Adipocyte (in vitro differentiated cells): ENCODE measurements at regions not wholly inside any gene's neighbourhood (a gene's known extent, or its start where the extent isn't known, plus 50 kb on each side); places are given as distances from the start of the nearest gene placed in this dataset.
"Not testable (repeated sequence)": the region's sequence is repeated elsewhere in the genome, so short reads cannot be mapped to it uniquely, and the experiment has no call there.

Experiments
- DNase-seq: peaks from one replicate; pipeline ENCODE4 v3.0.0-alpha.2; 2015; ENCODE audit warnings: low read depth
- H3K27me3 ChIP-seq: replicated peaks from 2 replicates; pipeline ENCODE4 v1.7.0; 2013; ENCODE audit warnings: mild to moderate bottlenecking, low read length, moderate library complexity; ENCODE audit not compliant: control insufficient read depth, insufficient read depth
- H3K36me3 ChIP-seq: 2 replicates; pipeline ENCODE4 v1.7.0; 2013; ENCODE audit warnings: low read length, mild to moderate bottlenecking, moderate library complexity; ENCODE audit not compliant: control insufficient read depth, insufficient read depth, severe bottlenecking
- H3K4me1 ChIP-seq: 2 replicates; pipeline ENCODE4 v1.7.0; 2013; ENCODE audit warnings: mild to moderate bottlenecking, low read length, moderate library complexity; ENCODE audit not compliant: control insufficient read depth, insufficient read depth
- H3K4me3 ChIP-seq: 2 replicates; pipeline ENCODE4 v1.7.0; 2013; ENCODE audit warnings: mild to moderate bottlenecking, low read length, moderate library complexity
- H3K9ac ChIP-seq: 2 replicates; pipeline ENCODE4 v1.7.0; 2013; ENCODE audit warnings: mild to moderate bottlenecking, low read length, moderate library complexity
- H3K9me3 ChIP-seq: 2 replicates; pipeline ENCODE4 v1.7.0; 2013; ENCODE audit warnings: mild to moderate bottlenecking, low read length, moderate library complexity; ENCODE audit not compliant: control insufficient read depth

GRCh38 chr14:87783071-87783470, 209.9 kb downstream of the GALC start:
- Histone ChIP-seq H3K4me1 (no peaks in the 10 kb centered on the region), H3K27me3 (no peaks in the 10 kb centered on the region), H3K4me3 (no peak overlapping the region), H3K9me3 (no peaks in the 10 kb centered on the region), H3K9ac (no peak overlapping the region), H3K36me3 (no peaks in the 10 kb centered on the region)
- no peak for DNase-seq

GRCh38 chr14:87772854-87773253, 220.1 kb downstream of the GALC start:
- no peak for DNase-seq

GRCh38 chr14:87767567-87767901, 225.4 kb downstream of the GALC start:
- Histone ChIP-seq H3K36me3 (no peaks in the 10 kb centered on the region), H3K27me3 (no peaks in the 10 kb centered on the region), H3K4me1 (no peaks in the 10 kb centered on the region), H3K4me3 (no peak overlapping the region), H3K9ac (no peak overlapping the region), H3K9me3 (peaks cover 5% of the 10 kb centered on the region)
- no peak for DNase-seq

More at GRCh38 chr14:87772854-87773253, 220.1 kb downstream of the GALC start:
- Histone ChIP-seq H3K36me3 (no peaks in the 10 kb centered on the region), H3K4me3 (no peak overlapping the region), H3K9ac (no peak overlapping the region), H3K27me3 (no peaks in the 10 kb centered on the region), H3K9me3 (peaks cover 5% of the 10 kb centered on the region), H3K4me1 (no peaks in the 10 kb centered on the region)

- Histone ChIP-seq H3K27me3 (no peaks in the 10 kb centered on the region), H3K36me3 (no peaks in the 10 kb centered on the region), H3K4me3 (no peak overlapping the region), H3K4me1 (no peaks in the 10 kb centered on the region), H3K9ac (no peak overlapping the region), H3K9me3 (no peaks in the 10 kb centered on the region)
- no peak for DNase-seq
These were observed 234.1 kb downstream of the GALC start for GRCh38 chr14:87758876-87759275.

GRCh38 chr14:87756661-87757060, 236.3 kb downstream of the GALC start:
- DNase-seq, result no peak
- Histone ChIP-seq H3K27me3 (no peaks in the 10 kb centered on the region), H3K4me3 (no peak overlapping the region), H3K9ac (no peak overlapping the region), H3K36me3 (no peaks in the 10 kb centered on the region), H3K9me3 (no peaks in the 10 kb centered on the region), H3K4me1 (no peaks in the 10 kb centered on the region)

- Histone ChIP-seq H3K36me3 (no peaks in the 10 kb centered on the region), H3K9me3 (no peaks in the 10 kb centered on the region), H3K4me3 (no peak overlapping the region), H3K4me1 (no peaks in the 10 kb centered on the region), H3K27me3 (no peaks in the 10 kb centered on the region), H3K9ac (no peak overlapping the region)
- no peak for DNase-seq
These were observed 238.3 kb downstream of the GALC start for GRCh38 chr14:87754520-87755223.

- DNase-seq, result no peak
- Histone ChIP-seq H3K36me3 (no peaks in the 10 kb centered on the region), H3K27me3 (no peaks in the 10 kb centered on the region)
These were observed 244.4 kb downstream of the GALC start for GRCh38 chr14:87748558-87748957.

GRCh38 chr14:87745507-87746118, 247.4 kb downstream of the GALC start:
- DNase-seq, result peak; percentile 11
- no peak overlapping the region for H3K4me3 ChIP-seq
- H3K9ac ChIP-seq, result no peak overlapping the region
- no peaks in the 10 kb centered on the region for H3K36me3 ChIP-seq
- no peaks in the 10 kb centered on the region for H3K27me3 ChIP-seq
- H3K9me3 ChIP-seq, result peaks cover 5% of the 10 kb centered on the region
- H3K4me1 ChIP-seq, result no peaks in the 10 kb centered on the region

More at GRCh38 chr14:87748558-87748957, 244.4 kb downstream of the GALC start:
- no peaks in the 10 kb centered on the region for H3K9me3 ChIP-seq
- no peaks in the 10 kb centered on the region for H3K4me1 ChIP-seq
- H3K9ac ChIP-seq, result no peak overlapping the region
- H3K4me3 ChIP-seq, result no peak overlapping the region

GRCh38 chr14:87734577-87735360, 258.2 kb downstream of the GALC start:
- H3K36me3 ChIP-seq, H3K4me3 ChIP-seq, H3K4me1 ChIP-seq, DNase-seq, H3K27me3 ChIP-seq, H3K9me3 ChIP-seq, H3K9ac ChIP-seq: not testable (repeated sequence)

- not testable (repeated sequence) for DNase-seq, H3K36me3 ChIP-seq, H3K9me3 ChIP-seq, H3K4me1 ChIP-seq, H3K4me3 ChIP-seq, H3K9ac ChIP-seq, H3K27me3 ChIP-seq
These were observed 259.9 kb downstream of the GALC start for GRCh38 chr14:87733115-87733514.

- no peaks in the 10 kb centered on the region for H3K4me1 ChIP-seq
- no peak overlapping the region for H3K4me3 ChIP-seq
- H3K9ac ChIP-seq, result no peak overlapping the region
- H3K9me3 ChIP-seq, result no peaks in the 10 kb centered on the region
- DNase-seq, result no peak
- no peaks in the 10 kb centered on the region for H3K27me3 ChIP-seq
- H3K36me3 ChIP-seq, result no peaks in the 10 kb centered on the region
These were observed 260.4 kb downstream of the GALC start for GRCh38 chr14:87732562-87732961.
